ENCODE measurements at regions not wholly inside any gene's neighbourhood (a gene's known extent, or its start where the extent isn't known, plus 50 kb on each side); places are given as distances from the start of the nearest gene placed in this dataset.
"Not testable (repeated sequence)": the region's sequence is repeated elsewhere in the genome, so short reads cannot be mapped to it uniquely, and the experiment has no call there.

DNA sequence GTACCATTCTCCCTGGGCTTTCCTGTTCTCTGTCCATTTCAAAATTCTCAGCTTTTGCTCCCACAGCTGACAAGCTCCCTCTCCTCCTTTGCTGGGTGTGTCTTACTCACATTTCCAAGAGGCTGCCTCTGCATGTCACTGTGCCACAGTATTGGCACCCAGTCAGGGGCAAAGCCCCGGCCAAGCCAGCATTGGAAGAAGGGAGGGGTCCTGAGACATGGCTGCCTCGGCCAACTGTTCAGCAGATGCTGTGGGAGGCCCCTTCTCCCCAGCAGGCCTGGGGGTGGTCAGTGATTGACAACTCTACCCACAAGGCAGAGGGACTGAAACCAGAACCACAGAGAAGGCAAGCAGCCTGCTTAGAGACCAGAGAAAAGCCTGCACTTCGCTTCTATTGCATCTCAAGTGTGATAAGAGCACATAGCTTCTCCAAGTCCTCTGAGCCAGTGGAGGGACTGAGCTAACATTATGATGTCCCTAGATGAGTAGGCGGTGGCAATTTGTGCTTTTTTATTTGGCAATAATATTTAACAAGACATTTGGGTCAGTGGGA, 294.1 kb downstream of the SIPA1L2 start:
- peak; percentile 41 for DNase-seq

DNA sequence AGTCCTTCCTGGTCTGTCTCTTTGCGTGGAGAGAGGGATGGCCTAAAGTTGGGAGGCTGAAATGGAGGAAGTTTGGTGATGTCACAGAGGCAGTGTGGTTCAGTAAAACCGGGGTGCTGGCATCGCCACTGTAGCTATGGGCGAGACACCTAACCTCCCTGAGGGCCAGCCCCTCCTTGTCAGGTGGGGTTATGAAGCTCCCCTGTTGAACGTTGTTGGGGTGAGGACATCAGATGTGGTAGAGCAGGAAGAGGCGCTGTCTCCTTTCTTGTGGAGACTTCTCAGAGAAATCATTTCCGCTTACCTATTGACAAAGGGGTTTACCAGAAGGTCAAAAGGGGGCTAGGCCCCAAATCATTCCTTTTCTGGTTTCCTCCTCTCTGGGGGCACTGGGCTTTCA, 294.7 kb downstream of the SIPA1L2 start:
- DNase-seq: no peak

DNA sequence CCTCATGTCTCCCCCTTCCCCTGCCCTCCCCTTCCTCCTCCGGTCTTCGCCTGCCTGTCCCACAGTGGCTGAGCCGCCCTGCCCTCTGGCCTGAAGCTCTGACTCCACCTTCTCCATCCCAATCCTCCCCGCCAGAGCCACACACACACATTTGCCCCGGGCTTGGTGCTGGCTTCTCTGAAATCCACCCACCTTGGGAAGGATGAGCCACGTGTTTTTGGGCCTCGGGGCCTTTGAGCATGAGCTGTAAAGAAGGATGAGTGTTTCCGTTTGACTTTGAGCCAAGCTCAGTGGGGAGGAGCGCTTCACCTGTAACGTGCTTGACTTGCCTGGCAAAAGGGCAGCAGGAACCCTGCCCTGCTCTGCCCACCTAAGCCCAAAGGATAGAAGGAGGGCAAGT, 295.1 kb downstream of the SIPA1L2 start:
- DNase-seq: no peak

DNA sequence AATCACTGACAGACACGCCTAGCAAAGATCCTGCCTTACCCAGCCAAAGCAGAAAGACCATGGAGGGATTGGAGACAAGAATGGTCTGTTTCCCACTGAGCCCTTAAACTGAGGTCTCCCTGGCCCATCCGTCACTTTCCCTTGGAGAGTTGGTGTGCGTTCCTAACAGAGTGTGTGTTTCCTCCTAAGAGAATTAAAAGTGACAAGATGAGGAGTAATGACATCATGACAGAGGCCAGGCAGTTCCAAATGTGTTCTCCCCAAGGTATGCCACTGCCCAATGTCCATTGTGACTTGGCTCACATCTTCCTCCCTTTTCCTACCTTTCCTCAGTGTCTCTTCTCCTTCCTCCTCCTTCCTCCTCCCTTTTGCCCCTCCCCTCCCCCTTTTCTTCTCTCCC, 295.7 kb downstream of the SIPA1L2 start:
- DNase-seq: no peak

DNA sequence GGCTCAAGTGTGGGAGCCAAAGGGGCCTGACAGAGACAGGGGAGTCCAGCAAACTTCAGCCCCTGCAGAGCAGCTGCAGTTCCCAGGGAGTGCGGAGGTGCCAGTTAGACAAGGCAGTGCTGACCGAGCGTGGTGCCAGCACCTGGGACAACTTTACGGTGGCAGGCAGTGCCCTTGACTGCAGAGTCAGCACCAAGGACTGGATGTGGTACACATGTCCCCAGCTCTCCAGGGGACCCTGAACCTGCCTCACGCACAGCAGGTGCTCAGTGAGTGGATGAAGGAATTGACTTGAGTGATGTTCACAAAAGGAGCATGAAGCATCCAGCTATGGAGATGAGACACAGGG, 296.5 kb downstream of the SIPA1L2 start:
- no peak for DNase-seq

DNA sequence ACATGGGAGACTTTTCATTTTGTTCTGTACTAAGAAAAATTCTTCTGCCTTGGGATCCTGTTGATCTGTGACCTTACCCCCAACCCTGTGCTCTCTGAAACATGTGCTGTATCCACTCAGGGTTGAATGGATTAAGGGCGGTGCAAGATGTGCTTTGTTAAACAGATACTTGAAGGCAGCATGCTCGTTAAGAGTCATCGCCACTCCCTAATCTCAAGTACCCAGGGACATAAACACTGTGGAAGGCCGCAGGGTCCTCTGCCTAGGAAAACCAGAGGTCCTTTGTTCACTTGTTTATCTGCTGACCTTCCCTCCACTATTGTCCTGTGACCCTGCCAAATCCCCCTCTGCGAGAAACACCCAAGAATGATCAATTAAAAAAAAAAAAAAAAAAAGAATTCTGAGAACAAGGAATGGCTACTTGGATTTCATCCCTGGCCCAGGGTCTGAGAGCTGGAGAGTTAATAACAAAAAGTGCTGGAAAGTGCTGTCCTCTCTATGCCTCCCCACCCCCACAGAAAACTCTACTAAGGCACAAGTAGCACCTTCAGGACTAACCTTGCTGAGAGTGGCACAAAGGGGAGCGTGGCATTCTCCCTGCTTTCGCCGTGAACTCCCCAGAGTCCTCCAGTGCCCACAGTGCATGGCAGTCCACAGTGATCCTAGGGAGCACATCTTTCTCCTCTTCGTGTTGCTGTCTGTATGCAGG, 297.1 kb downstream of the SIPA1L2 start:
- DNase-seq: not testable (repeated sequence)

DNA sequence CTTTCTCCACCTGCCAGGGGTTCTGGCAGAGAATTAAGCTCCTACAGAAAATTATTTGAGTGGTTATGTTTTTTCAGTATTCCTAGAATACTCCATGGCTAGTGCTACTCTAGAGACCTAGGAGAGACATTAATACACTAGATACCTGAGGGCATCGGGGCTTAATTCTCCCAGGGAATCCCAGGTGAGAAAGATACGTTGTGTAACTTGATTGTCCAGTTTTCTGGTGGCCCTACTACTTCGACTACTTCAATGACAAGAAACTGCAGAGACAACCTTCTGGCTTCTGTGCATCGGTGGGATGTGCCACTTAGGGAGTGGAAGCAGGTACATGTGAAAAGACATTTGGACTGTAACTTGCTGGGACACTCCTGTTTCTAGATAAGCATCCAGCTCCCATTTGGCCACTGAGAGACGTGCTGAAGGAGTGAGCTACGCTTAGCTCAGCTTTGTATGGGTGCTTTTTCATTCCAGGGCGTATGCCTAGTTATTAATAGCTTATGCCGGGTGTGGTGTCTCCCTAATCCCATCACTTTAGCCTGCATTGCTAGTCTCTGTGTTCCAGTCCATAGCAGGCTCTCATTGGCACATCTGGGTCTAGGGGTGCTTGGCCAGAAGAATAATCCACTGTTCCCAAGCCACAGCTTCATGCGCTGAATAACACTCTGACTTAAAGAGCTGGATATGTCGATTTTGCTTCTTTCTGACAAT, 300.7 kb downstream of the SIPA1L2 start:
- no peak for DNase-seq

DNA sequence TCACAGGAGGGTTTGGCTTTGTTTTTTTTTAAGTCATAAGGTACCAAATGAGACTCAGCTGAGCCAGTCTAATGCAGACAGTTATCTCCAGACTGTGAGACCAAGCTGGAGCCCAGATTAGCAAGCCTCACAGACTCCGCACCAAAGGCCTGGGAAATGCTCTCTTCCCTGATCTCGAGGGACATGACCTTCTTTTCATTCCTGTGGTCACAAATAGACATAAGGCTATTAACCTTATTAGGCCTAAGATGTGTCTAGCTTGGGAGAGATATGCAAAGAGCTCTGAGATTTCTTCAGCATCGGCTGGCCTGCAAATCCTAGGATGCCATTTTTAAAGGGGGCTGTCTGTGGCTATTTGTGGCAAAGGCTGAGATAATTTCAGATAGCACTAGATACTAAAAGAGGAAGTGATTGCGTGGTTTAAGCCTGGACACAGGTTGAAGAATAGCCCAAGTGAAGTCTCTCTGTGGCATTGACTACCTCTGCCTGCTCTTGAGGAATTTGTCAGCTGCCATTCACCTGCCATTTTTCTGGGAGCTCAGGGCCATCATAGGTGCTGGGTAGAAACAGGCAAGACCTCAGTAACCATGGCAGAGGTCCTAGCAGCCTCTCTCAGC, 301.3 kb downstream of the SIPA1L2 start:
- no peak for DNase-seq

DNA sequence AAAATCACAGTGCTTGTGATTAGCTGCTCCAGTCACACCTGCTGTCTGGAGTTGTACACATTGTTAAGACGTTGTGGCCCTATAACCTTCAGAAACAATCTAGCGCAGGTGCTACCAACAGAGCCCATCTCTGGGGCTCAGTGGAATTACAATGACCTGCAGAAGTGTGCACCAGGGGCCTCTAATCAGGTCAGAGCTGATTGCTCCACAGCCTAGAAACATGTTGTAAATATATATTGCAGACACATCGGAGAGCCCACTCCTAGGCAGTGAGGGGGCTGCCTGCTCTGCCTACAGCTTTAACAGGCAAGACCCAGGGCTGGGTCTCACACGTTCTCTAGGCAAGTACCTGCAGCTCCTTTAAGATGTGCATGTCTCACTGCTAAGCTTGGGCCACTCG, 302.0 kb downstream of the SIPA1L2 start:
- peak; percentile 26 for DNase-seq

DNA sequence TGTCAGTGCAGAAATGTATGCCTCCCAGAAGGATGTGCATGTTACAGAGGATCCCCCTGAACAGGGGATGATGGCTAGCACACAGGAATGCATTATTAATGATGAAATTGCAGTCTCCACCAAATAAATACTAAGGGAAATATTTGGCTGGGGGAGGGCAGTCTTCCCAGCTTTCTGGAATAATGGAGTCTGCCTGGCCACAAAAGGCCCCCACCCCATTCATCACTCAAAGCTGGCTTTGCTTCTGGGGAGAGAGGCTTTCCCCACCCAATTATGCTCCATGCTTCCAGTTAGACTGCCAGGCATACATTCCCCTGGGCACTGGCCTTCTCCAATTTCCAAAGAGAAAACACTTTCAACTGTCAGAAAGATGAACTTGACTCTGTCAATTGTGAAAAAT, 302.7 kb downstream of the SIPA1L2 start:
- no peak for DNase-seq

DNA sequence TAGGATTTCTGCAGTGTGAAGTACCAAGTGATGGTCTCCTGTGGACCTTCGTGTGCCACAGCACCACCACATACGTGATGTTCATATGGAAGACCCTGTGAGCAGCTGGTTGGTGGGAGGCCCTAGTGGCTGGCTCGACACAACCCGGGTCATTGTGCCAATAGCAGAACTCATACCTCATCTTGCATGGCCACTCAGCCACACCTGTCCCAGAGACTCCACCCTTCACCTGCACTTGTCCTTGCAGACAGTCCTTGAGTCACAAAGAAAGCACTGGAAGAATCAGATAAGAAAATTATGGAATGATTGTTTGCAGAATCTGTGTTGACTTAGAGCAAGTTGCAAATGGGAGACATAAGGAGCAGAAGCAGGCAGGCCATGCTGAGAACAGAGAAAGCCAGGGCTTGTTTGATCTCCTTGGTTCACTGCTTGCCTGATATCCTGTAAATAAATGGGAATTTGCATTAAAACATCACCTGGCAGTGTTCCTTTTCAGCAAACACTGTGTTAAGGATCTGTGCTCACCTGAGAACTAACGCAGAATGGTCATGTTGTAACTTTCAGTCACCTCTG, 307.7 kb downstream of the SIPA1L2 start:
- DNase-seq: no peak

DNA sequence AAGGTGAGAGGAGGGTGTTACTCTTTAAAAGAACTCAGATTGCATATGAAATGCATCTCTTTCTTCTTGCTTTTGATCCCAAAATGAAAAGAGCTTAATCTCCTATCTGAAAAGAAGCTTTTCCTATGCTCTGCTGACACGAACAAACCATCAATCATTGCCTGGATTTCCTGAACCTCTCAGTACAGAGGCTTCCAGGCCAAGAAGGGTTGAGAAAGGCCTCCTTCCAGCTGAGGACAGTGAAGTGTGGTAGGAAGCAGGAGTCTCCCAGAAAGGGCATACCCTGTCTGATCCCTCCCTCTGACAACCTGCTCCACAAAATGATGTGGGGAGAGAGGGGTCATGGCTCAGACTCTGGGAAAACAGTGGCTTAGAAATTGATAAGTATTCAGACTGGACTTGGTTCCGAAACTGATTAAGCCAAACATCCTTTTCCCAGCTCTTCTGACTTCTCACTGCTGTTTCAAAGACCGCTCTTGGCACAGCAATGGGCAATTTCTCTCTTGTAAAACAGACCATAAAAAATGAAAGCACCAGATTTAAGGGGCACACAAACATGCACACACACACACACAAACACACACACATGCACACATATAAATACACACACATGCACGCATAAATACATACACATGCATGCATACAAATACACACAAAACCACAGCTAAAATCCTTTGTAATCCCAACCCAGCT, 310.3 kb downstream of the SIPA1L2 start:
- DNase-seq: no peak

DNA sequence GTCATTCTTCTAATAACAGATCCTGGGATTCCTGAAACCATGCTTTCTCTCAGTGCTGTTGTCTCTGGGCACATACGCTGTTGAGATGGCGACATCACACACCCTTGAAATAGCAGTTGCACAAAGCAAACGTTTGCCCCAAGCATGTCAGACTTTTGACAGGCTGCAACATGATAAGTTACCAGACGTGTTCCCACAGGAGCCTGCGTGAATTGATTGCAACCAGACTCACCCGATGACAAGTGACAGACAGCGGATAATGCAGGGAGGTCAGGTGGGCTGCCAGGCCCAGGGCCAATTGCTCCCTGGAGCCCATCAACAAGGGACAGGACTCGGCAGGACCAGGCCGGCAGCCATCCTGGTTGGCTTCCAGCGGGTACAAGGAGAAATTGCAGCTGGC, 310.9 kb downstream of the SIPA1L2 start:
- DNase-seq: peak; percentile 83

DNA sequence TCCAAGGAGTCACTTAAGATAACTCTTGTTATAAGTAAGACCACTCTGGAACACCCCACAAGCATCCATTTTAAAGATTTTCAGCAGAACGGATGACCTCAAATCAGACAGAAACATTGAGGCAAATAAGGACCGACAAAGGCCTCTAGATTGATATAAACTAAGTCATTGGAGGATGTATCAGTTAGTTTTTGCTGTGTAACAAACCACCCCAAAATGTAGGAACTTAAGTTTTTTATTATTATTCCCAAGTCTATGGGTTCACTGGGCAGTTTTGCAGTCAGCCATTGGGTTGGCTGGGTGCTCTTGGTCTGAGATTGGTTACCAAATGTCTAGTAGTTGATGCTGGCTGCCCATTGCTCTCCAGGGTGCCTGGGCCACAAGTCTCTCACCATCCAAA, 311.8 kb downstream of the SIPA1L2 start:
- no peak for DNase-seq

DNA sequence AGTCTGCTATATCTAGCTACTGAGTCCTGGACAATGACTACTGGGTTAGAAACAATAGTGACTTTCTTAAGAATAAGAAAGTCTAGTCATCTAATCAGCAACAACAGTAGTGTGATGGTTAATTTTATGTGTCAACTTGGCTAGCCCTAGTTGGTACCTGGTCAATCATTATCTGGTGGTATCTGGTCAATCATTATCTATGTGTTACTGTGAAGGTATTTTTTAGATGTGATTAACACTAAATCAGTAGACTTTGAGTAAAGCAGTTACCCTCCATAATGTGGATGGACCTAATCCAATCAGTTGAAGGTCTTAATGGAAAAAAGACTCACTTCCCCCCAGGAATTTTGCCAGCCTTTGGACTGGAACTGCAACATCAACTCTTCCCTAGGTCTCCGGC, 312.6 kb downstream of the SIPA1L2 start:
- no peak for DNase-seq

DNA sequence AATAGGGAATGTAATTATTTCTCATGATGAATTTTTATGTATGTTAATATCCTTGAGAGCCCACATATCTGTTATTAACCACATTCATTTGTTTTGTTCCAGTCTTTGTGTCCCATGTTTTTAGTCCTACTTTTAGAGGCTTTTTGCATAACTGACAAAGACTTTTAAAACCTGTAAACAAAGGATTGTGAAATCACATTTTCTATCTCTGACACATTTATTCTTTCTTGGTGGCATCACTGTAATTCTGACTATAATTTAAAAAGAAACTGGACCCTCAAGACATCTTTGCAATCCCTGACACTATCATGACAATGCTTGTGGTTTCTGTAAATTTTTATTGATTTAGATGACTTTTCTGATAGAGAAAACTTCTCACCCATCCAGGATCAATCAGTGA, 313.1 kb downstream of the SIPA1L2 start:
- no peak for DNase-seq

DNA sequence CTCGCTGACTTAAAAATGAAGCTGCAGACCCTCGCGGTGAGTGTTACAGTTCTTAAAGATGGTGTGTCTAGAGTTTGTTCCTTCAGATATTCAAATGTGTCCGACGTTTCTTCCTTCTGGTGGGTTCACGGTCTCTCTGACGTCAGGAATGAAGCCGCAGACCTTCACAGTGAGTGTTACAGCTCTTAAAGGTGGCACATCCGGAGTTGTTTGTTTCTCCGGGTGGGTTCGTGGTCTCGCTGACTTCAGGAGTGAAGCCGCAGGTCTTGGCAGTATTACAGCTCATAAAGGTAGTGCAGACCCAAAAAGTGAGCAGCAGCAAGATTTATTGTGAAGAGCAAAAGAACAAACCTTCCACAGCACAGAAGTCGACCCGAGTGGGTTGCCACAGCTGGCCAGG, 316.1 kb downstream of the SIPA1L2 start:
- DNase-seq: not testable (repeated sequence)

DNA sequence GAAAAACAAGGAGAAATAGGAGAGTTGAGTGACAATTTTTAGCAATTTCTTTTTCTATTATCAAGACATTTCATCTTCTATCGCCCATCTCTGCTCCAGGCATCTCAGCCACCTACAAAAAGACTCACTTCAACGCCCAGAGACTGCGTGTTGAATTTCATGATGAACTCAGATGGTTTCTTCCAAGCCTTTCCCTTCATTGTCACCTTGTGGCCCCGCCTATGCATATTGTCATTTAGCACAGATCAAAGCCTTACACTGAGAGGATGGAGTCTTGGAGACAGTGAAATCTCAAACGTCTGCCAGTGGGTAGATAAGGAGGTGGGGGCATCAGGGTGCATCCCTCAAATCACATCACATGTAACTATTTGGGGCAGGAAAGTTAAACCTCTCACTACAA, 319.4 kb downstream of the SIPA1L2 start:
- DNase-seq: no peak

DNA sequence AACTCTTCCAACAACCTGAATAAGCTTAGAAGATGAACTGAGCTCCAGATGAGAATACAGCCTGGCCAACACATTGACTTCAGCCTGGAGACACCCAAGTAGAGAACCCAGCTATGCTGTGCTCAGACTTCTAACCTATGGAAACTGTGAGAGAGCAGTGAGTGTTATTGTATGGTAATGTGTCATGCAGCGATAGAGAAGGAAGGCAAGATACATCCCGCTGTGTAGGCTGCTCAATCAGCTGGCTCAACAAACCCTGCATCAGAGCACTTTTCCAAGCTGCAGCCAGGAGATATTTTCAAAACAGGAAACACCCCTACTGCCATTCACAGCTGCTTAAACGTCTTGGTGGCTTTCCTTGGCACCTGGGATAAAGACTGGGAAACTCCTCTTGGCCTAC, 321.3 kb downstream of the SIPA1L2 start:
- no peak for DNase-seq

DNA sequence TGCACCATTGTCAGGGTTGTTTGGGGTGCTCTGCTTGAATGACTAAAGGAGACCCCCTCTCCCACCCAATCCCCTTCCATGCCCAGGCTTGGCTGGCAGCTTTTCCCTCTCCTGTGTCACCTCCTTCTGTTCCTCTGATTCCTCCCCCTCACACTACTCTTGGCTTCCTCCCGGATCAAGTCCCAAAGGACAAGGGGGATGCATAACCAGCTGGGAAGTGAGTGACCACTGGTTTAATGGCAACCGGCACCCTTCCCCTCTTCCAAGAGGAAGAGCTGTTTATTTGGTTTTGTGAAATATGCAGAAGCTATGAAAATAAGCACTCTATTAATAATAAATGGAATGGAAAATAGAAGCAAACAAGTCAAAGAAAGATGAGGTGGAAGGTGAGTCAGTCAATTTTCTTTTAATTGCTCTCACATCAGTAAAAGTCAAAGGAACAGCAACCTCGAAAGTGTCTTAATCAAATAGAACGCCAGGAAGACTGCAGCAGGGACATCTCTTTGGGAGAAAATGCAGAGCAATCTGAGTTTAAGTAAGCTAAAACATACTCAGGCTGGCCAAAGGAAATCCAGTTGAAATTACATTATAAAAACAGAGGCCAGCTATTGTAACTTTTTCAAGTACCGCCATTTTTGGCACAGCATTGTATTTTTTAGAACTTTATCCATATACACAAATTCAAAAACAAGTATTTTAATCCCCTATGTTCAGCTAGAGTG, 322.5 kb downstream of the SIPA1L2 start:
- DNase-seq: peak; percentile 44

DNA sequence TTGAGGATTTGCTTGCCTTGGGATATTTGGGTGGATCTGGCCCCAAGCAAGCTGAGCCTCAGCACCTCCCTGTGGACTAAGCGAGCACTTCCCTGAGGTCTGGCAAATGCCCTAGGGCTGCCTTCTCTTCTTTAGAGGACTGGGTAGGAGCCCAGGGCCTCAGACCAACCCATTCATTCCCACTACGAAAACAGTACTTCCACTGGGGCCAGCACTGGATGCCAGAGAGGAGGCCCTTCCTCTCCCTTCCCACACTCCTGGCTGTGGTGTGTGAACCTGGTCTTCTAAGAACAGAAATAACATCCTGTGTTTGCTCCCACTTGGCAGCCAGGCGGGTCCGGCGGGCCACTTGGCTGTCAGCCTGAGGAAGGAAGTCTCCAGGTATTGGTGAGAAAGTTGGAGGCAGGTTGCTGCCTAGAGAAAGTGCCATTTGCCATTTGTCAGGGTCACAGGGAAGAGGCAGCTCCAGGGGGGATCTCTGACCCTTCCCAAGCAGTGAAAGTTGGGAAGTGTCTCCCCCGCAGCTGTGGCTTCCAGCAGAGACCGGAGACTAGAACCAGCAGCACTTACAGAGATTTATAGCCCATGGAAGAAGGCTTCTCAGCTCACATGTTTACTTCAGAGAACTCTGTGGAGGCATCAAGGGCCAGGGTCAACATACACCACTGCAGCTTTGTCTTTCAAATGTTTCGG, 323.5 kb downstream of the SIPA1L2 start:
- DNase-seq: no peak

DNA sequence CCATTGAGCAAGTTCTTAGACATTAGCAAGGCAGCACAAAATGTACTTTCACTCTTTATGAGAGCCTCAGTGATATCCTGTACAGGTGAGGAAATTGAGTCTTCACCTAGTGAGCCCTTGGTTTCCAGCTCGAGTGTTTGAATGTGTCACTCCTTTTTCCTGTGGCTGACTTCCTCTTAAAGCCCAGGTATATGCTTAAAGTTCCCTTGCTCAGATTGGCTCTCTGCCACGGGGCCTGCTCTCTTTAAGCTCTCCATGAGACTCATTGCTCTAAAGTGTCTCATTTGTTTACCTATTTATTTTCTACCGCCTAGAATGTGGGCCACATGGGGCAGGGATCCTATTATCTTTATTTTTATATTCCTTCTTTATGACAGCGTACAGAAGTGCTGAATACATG, 324.9 kb downstream of the SIPA1L2 start:
- no peak for DNase-seq

Measured in NCI-H2171 (cell line).